Panc1 (cell line): ENCODE measurements at regions not wholly inside any gene's neighbourhood (a gene's known extent, or its start where the extent isn't known, plus 50 kb on each side); places are given as distances from the start of the nearest gene placed in this dataset.

ENCODE experiments used
- ATAC-seq: fragments of 200-7000 bp; cut with Tn5 transposase; 2 replicates; pipeline ENCODE4 v1.9.1; 2020; ENCODE audit warnings: mild to moderate bottlenecking, moderate library complexity
- BruUV-seq: library from RNA; stranded (reverse); fragments of 400-500 nt; replicated peaks from 2 replicates; lab custom pipeline; 2021; lab: Mats Ljungman, UMichigan
- CTCF ChIA-PET: fragments of 300-600 bp; sonication (Branson Sonifier 250); formaldehyde crosslinking; loops from one replicate; lab custom pipeline; 2022; ENCODE audit warnings: antibody characterized with exemption; lab: Charles Lee
- POLR2A ChIA-PET: fragments of 300-600 bp; sonication (Branson Sonifier 250); formaldehyde crosslinking; loops from one replicate; lab custom pipeline; 2022; ENCODE audit warnings: antibody characterized with exemption; lab: Charles Lee
- DNase-seq: peaks from one replicate; pipeline ENCODE4 v3.0.0-alpha.2; 2010; ENCODE audit warnings: low read depth, low spot score
- H3K27ac ChIP-seq: 2 replicates; pipeline ENCODE4 v1.5.1; 2011; ENCODE audit warnings: mild to moderate bottlenecking, low read length, inconsistent platforms
- H3K27me3 ChIP-seq: fragments of 200-500 bp; sonication (Bioruptor generic); 2 replicates; pipeline ENCODE4 v1.6.0; 2014; ENCODE audit warnings: low read length, inconsistent platforms; ENCODE audit not compliant: control insufficient read depth, insufficient read depth
- H3K36me3 ChIP-seq: fragments of 200-500 bp; sonication (Bioruptor generic); 2 replicates; pipeline ENCODE4 v1.5.1; 2014; ENCODE audit warnings: inconsistent platforms, mild to moderate bottlenecking, low read length, moderate library complexity; ENCODE audit not compliant: control insufficient read depth, insufficient read depth
- H3K4me1 ChIP-seq: 2 replicates; pipeline ENCODE4 v1.5.1; 2011; ENCODE audit warnings: inconsistent platforms, mild to moderate bottlenecking, low read length, moderate library complexity; ENCODE audit not compliant: control insufficient read depth, insufficient read depth
- H3K4me3 ChIP-seq, 2 experiments: 2 replicates each; pipeline ENCODE4 v1.5.1; 2011 to 2012; ENCODE audit warnings: low read depth in 2 of 2, low read length in 2 of 2, mild to moderate bottlenecking in 2 of 2, inconsistent platforms in 1 of 2, moderate library complexity in 1 of 2
- H3K9me3 ChIP-seq: fragments of 200-500 bp; sonication (Bioruptor generic); 2 replicates; pipeline ENCODE4 v1.5.1; 2014; ENCODE audit warnings: low read depth, mild to moderate bottlenecking, inconsistent platforms, low read length, moderate library complexity; ENCODE audit not compliant: control insufficient read depth, insufficient read depth
- CTCF ChIP-seq: fragments of 450-650 bp; IDR thresholded peaks from 2 replicates; pipeline ENCODE4 v1.5.1; 2017; ENCODE audit warnings: mild to moderate bottlenecking
- POLR2AphosphoS5 ChIP-seq: IDR thresholded peaks from 2 replicates; pipeline ENCODE4 v1.6.1; 2012; ENCODE audit warnings: mild to moderate bottlenecking, low read depth, low read length, moderate library complexity
- REST ChIP-seq, 2 experiments: IDR thresholded peaks; 2 replicates each; pipeline ENCODE4 v1.6.1; 2011 to 2012; ENCODE audit warnings: low read depth in 2 of 2, control low read depth in 1 of 2, low read length in 1 of 2, mild to moderate bottlenecking in 1 of 2, moderate library complexity in 1 of 2; ENCODE audit not compliant: insufficient read depth in 1 of 2
- SIN3A ChIP-seq: IDR thresholded peaks from 2 replicates; pipeline ENCODE4 v1.6.1; 2012; ENCODE audit warnings: low read depth, mild to moderate bottlenecking, low read length, moderate library complexity, borderline replicate concordance; ENCODE audit not compliant: insufficient read depth
- TCF7L2 ChIP-seq: IDR thresholded peaks from 2 replicates; pipeline ENCODE4 v1.6.1; 2011; ENCODE audit warnings: mild to moderate bottlenecking, low read depth, low read length, inconsistent platforms
- in situ Hi-C: cut with HindIII; loops from 2 replicates; pipeline ENCODE4 v1.10.0; 2016; ENCODE audit warnings: low sequenced_read_pairs, low pct_unique_long_range_greater_than_20kb
- intact Hi-C: fragments of 100-400 bp; cut with micrococcal nuclease; formaldehyde crosslinking; loops from one replicate; pipeline ENCODE4 v1.10.0; 2022; ENCODE audit not compliant: unreplicated experiment

GRCh38 chr10:35949811-35950211, 307.7 kb upstream of the FZD8 start:
- intact Hi-C loops = no loop called here
- BruUV-seq = no TSS peak
- POLR2A ChIA-PET = no interaction called here

GRCh38 chr10:35946556-35946955, 304.5 kb upstream of the FZD8 start:
- ChIA-PET CTCF (no interaction called here), POLR2A (no interaction called here)
- no TSS peak for BruUV-seq
- Histone ChIP-seq H3K27ac (no peak overlapping the region), H3K9me3 (no peaks in the 10 kb centered on the region), H3K27me3 (no peaks in the 10 kb centered on the region), H3K4me3 (no peak overlapping the region), H3K4me1 (no peaks in the 10 kb centered on the region), H3K36me3 (no peaks in the 10 kb centered on the region)
- DNase-seq (no peak), ATAC-seq (no peak)
- TF ChIP-seq POLR2AphosphoS5 = no peak
- intact Hi-C loops (no loop called here), in situ Hi-C loops (no loop called here)

More at GRCh38 chr10:35949811-35950211, 307.7 kb upstream of the FZD8 start:
- Histone ChIP-seq H3K4me3 (no peak overlapping the region), H3K4me1 (no peaks in the 10 kb centered on the region), H3K27me3 (no peaks in the 10 kb centered on the region), H3K27ac (no peak overlapping the region), H3K9me3 (no peaks in the 10 kb centered on the region), H3K36me3 (no peaks in the 10 kb centered on the region)
- no peak for ATAC-seq
- CTCF ChIA-PET = no interaction called here
- in situ Hi-C loops = no loop called here
- DNase-seq = no peak
- no peak for TF ChIP-seq SIN3A
- no peak for TF ChIP-seq TCF7L2
- no peak for TF ChIP-seq REST (IDR thresholded peaks at IDR 0.05; ENCODE audit: insufficient read depth in 1 of 2, low read depth in 2 of 2, low read length in 1 of 2)
- no peak for TF ChIP-seq POLR2AphosphoS5
- TF ChIP-seq CTCF = no peak

GRCh38 chr10:35942057-35942456, 300.0 kb upstream of the FZD8 start:
- Histone ChIP-seq H3K36me3 (no peaks in the 10 kb centered on the region), H3K4me3 (no peak overlapping the region), H3K27me3 (no peaks in the 10 kb centered on the region), H3K4me1 (no peaks in the 10 kb centered on the region), H3K27ac (no peak overlapping the region), H3K9me3 (no peaks in the 10 kb centered on the region)
- POLR2A ChIA-PET = no interaction called here
- in situ Hi-C loops (no loop called here), intact Hi-C loops (no loop called here)
- ATAC-seq (no peak), DNase-seq (no peak)
- no TSS peak for BruUV-seq
- CTCF ChIA-PET = no interaction called here
- TF ChIP-seq TCF7L2 (no peak), SIN3A (no peak), POLR2AphosphoS5 (no peak), CTCF (no peak), REST (IDR thresholded peaks at IDR 0.05; ENCODE audit: insufficient read depth in 1 of 2, low read depth in 2 of 2, low read length in 1 of 2) (no peak)
